RPMI8226 (cell line): ENCODE measurements at regions not wholly inside any gene's neighbourhood (a gene's known extent, or its start where the extent isn't known, plus 50 kb on each side); places are given as distances from the start of the nearest gene placed in this dataset.
A peak's percentile ranks its signal among the peaks of the same experiment; 100 is the strongest.

ENCODE experiments used
- DNase-seq: peaks from one replicate; pipeline ENCODE4 v3.0.0-alpha.2; 2015

- DNase-seq, result peak; percentile 40
Observed at GRCh38 chr6:26295691-26296555, 69.1 kb upstream of the BTN3A2 start.

- no peak for DNase-seq
Observed at GRCh38 chr6:26296556-26296856, 68.5 kb upstream of the BTN3A2 start.

DNA sequence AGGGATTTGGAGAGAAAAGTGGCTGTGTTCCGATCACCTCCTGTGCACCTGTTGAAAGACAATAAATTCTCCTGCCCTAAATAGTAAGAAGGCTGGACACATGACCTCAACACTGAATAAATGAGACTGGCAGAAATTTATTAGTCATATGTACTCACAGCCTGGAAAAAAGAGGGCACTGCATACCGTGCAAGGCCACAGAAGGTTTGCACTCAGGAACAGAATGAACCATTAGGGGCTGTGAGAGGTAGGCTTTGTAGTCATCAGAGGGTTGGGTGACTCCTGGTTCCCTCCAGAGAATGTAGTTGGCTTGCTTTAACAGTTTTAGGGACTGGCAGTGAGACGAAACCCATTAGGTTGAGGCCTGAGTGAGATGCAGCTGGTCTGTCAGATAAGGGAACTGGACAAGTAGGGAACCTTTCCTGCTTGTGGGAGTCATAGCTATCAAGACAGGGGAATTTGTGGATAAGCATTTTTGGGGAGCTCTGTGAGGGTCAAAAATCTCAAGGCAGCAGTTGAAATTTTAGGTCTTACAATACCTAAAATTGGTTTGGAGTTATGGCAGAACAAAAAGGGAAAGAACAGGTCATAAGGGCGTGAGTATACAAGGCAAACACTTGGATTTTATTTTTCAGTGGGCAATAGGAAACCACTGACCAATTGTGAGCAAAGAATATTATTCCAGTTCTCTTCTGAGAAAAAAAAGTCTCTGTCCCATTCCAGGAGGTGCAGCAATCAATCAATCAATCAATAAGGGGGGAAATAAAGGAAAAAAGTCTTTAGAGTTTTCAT is 67.9 kb upstream of the BTN3A2 start:
- DNase-seq, result no peak

DNA sequence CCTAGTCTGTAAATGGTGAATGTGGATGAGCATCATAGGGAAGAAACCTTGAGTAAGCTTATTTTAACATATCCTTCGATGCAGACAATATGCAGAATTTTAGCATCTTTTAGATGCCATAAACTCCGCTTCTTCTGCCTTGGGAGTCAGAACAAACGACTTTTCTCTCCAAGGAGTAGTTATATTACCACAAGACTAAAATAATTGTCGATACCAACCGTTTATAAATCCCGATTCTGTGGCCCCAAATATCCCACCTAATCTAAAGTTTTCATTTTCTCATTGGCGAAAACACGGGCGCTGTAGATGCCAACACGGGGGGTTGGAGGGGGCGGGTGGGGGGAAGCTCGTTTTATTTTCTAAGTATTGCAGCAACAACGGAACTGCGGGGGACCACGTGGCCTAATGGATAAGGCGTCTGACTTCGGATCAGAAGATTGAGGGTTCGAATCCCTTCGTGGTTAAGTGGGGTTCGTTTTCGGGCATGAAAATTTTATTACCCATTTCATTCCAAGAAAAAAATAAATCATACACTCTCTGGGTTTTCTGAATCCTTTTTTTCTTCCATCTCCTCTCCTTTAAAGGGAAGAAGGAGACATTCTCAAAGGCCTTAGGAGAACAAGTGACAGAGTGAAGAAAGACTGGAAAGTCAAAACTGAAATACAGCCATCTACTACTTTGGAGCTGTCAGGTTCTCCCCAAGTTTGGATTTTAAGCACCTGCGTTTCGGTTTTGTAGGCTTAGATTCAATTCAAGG is 65.5 kb upstream of the BTN3A2 start:
- DNase-seq, result no peak

- DNase-seq, result no peak
Observed at GRCh38 chr6:26300043-26300331, 65.0 kb upstream of the BTN3A2 start.

- no peak for DNase-seq
Observed at GRCh38 chr6:26300359-26300758, 64.6 kb upstream of the BTN3A2 start.

DNA sequence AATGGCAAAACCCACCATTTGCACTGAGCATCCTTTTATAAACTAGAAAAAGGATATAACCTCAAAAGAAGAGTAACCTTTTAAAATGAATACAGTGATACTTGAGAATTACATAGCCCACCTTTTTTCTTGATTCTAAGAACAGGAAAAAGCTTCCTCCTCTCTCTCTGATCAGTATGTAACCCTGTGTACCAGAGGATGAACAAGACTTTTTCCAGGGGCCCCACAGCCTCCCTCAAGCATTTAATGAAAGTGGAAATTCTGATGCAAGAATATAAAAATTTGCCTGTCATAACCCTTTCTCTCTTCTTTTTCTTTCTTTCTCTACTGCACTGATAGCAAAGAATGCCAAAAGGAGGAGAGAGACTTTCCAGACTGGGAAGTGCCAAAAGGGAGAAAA is 64.2 kb upstream of the BTN3A2 start:
- DNase-seq, result no peak

DNA sequence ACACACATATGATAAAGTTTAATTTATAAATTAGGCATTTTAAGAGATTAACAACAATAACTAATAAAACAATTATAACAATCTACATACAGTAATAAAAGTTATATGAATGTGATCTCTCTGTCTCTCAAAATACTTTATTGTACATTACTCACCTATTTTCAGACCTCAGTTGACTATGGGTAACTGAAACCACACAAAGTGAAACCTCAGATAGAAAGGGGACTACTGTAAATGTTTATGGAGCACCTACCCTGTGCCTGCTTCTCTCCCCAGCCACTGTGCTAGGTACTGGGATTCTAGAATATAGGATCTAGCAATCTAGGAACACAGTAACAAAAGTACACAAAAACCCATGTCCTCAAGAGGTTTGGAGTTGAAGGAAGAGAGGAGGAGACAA is 63.4 kb upstream of the BTN3A2 start:
- no peak for DNase-seq

DNA sequence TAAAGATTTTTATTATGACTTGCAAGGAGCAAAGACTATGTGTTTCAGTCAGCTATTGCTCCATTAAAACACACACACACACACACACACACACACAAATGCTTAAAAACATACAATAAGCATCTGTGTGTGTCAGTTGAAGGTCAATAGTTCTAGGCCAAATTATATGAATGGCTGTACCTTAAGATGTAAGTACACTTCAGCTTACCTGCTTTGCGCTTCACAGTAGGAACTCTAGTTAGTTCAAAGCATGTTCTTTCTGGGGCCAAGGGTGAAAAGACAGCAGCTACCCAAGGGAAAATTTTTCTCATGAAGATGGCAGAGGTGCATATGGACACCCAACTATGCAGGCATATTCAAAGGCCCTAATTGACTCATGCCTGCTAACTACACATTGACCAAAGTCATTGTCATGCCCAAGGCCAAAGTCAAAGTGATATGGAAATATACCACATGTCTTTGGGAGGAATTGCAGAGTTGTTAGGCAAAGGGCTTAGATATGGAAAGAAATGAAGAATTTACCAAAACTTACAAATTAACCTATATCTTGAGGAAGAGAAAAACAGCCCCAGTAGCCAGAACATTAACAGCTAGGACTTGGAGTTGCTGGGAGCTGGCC is 61.9 kb upstream of the BTN3A2 start:
- no peak for DNase-seq

DNA sequence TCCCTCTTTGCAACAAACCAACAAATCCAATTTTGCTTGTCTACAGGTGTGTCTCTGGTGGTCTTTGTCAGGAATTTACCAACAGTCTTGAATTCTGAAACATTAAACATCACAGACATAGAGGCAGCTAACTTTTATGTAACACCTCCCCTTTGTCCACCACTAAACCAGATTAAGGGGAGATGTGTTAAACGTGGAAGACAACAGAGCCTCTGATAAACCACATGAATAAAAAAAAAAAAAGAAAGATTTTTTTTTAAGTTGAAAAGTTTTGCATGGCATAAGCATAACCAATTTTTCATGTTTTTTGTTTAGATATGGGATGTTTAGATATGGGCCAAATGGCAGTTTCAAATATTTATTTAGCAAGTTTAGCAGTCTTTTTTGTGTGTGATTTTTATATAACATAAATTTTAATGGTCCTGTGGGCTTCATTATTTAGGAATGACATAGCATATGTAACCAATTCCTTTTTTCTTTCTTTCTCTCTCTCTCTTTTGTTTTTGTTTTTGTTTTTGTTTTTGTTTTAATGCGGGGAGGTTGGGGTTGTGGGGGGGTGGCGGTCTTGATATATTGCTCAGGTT is 60.7 kb upstream of the BTN3A2 start:
- DNase-seq, result no peak

DNA sequence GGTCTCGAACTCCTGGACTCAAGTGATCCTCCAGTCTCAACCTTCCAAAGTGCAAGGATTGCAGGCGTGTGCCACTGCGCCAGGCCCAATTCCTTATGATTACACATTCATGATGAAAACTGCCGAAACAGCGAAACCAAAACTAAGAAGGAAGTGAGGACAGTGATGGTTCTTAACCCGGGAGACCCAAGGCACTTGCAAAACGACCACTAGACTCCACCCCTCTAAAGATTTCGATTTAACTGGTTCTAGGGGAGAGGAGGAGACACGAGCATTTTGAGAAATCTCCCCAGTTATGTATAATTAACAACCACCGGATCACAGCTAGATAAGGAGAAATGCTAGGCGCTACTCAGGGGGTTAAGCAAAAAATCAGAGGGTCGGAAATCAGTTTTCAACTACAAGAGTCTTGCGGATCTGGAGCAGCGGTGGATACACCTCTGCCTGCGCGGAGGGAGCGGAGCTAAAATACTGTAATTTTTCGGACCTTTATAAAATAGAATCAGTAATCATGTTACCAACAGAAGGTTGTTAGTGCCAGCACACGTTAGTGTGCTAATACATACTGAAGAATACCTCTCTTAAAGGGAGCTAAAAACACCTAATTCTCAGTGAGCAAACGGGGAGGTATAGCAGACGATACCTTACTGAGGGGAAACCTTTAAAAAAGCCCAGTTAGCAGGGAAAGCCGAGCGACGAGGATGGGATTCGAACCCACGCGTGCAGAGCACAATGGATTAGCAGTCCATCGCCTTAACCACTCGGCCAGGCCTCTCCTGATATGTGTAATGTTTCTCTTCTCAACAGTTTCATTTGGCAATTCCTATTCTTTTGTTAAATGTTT is 60.0 kb upstream of the BTN3A2 start:
- peak; percentile 93 for DNase-seq

DNA sequence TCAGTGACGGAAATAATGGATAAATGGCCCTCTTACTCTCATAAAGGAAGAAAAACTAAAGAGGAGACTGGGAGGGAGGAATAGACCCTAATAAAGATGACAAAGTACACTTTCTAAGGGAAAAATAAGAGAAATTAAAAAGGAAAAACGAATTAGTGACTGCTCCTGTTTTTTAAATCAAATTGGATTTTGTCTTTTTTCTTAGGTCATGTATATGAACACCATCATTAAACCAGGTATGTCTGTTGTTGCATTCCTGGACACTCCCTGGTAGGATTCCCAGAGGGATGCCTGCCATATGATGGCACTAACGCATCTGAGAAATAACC is 59.4 kb upstream of the BTN3A2 start:
- no peak for DNase-seq

GRCh38 chr6:26306232-26306631 is 58.8 kb upstream of the BTN3A2 start:
- DNase-seq, result no peak

- DNase-seq, result no peak
Observed at GRCh38 chr6:26307850-26308249, 57.1 kb upstream of the BTN3A2 start.

DNA sequence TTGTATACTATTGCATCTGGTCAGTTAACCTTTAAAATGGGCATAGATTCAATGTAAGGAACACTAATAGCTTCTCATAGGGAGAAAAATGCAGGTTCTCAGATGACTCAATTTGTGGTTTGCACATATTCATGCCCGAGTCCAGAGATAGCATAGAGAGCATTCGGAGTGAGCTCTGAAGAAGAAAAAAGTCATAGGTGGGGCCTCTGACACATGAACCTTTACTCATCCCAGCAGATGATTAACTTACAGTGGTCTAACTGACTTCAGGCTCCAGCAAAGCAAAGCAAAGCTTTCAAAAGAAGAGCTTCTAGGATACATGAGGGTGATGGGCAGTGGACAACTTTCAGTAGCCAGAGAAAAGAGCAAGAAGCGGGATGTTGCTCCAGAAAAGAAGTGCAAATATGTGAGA is 55.3 kb upstream of the BTN3A2 start:
- DNase-seq, result no peak

GRCh38 chr6:26311012-26311384 is 54.0 kb upstream of the BTN3A2 start:
- peak; percentile 86 for DNase-seq

GRCh38 chr6:26311385-26312095 is 53.5 kb upstream of the BTN3A2 start:
- DNase-seq, result peak; percentile 89

- peak; percentile 28 for DNase-seq
Observed at GRCh38 chr6:26312096-26312463, 52.9 kb upstream of the BTN3A2 start.

DNA sequence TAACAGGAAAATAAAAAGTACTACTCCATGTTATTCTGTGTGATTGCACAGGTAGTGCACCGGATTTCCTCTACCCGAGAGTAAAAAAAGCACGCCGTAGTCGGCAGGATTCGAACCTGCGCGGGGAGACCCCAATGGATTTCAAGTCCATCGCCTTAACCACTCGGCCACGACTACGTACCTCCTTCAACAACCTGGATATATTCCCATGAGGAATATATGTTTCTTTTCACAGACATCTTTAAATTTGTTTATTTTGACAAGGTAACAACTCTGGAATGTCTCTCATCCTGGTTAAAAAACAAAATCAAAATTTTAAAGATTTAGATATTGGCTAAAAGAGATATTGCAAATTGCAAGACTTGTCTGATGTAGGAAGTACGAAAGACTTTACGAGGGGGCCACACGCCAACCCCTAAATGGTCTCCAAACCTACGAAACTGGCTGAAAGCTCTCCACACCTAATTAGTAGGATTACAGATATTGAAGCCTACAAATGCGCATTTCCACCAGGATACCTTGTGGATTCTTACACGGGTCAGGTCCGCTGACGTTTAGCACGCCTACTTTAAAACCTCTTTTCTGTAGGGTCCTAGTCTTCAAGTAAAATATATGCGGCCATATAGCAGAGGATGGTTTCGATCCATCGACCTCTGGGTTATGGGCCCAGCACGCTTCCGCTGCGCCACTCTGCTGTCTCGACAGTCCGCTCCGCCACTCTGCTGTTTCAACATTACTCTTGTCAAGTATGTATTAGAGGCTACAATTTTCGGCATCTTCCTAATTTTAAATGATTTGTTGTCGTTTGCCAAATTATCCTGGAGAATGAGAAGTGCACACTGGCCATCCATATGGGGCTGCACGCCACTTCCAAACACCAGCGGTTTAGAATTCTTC is 52.2 kb upstream of the BTN3A2 start:
- peak; percentile 93 for DNase-seq
